ENCODE measurements at regions not wholly inside any gene's neighbourhood (a gene's known extent, or its start where the extent isn't known, plus 50 kb on each side); places are given as distances from the start of the nearest gene placed in this dataset.

- Histone ChIP-seq H3K4me3 (no peak overlapping the region), H3K27ac (no peak overlapping the region), H3K4me1 (replicated peaks in 1 of 2) (no peaks in the 10 kb centered on the region)
- no peak for ATAC-seq (replicated peaks in 6 of 8)
- 40 to 100% (median 85%) methylated on average over 1 to 12 of the region's 19 CpGs for WGBS, 10 experiments
- in situ Hi-C loops (cut with MboI; ENCODE audit: low pct_unique_long_range_greater_than_20kb in 2 of 9, low sequenced_read_pairs in 9 of 9, unreplicated experiment in 9 of 9): no loop called here
Measured at GRCh38 chr10:88042160-88043100, 179.0 kb downstream of the PTEN start.

DNA sequence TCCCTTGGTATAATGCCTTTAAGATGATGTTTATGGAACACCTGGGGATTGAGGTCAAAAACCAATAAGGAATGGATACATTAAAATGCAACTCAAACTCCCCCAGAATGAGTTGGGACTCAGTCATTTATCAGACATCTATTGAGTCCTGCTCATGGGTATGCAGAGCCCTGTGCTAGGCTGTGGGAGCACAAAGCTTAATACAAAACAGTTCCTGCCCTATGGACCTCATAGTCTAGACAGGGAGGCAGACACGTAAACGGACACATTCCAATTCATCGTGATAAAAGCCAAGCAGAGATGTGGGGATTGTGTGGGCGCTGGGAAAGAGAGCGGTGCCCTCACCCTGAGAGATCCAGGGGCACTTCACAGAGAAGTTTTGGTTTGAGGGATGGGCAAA is 181.7 kb downstream of the PTEN start:
- no peaks in the 10 kb centered on the region for H3K4me1 ChIP-seq (replicated peaks in 1 of 2)
- in situ Hi-C loops (cut with MboI; ENCODE audit: low pct_unique_long_range_greater_than_20kb in 2 of 9, low sequenced_read_pairs in 9 of 9, unreplicated experiment in 9 of 9): no loop called here
- 65 to 96% (median 89%) methylated on average over 2 to 5 of the region's 5 CpGs; no CpG with 5 or more reads in 6 of the 10 experiments for WGBS, 10 experiments
- ATAC-seq (replicated peaks in 6 of 8): no peak
- H3K4me3 ChIP-seq: no peak overlapping the region
- no peak overlapping the region for H3K27ac ChIP-seq

DNA sequence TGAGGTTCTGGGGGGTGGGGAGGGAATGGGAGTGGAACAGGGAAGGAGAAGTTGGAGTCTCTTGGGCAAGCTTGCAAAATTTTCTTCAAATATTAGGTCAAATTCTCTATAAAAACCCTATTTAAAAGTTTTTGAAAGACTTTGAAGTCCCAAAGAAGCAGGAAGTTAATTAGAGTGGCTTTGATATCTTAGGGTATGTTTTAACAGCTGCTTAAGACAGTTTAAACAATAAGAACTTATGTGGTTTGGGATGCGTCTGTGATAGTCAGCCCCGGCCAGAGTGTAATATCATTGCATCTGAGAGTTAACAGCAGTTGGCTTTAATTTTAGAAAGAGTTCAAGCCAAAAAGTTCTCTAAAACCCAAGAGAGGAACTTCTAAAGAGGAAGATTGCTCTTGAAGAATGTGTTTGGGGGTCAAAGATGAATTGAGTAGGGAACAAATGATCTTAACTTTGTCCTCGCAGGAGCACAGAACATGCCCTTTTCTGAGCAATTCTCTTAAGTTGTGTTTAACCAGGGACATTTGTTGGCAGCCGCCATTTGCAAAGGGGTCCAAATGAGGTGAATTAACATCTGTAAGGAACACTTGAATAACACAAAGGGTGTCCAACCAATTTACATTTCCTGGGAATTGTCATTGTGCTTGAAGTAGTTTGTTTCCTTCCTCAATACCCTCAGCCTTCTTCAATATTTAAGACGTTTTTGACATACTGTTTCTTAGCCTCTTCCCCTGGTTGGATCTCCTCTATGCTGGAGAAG is 182.4 kb downstream of the PTEN start:
- Histone ChIP-seq H3K4me3 (no peak overlapping the region), H3K27ac (no peak overlapping the region), H3K4me1 (replicated peaks in 1 of 2) (no peaks in the 10 kb centered on the region)
- in situ Hi-C loops (cut with MboI; ENCODE audit: low pct_unique_long_range_greater_than_20kb in 2 of 9, low sequenced_read_pairs in 9 of 9, unreplicated experiment in 9 of 9): no loop called here
- WGBS, 10 experiments: 28 to 92% (median 58%) methylated on average over 2 to 5 of the region's 5 CpGs; no CpG with 5 or more reads in 1 of the 10 experiments
- no peak for ATAC-seq (replicated peaks in 6 of 8)

DNA sequence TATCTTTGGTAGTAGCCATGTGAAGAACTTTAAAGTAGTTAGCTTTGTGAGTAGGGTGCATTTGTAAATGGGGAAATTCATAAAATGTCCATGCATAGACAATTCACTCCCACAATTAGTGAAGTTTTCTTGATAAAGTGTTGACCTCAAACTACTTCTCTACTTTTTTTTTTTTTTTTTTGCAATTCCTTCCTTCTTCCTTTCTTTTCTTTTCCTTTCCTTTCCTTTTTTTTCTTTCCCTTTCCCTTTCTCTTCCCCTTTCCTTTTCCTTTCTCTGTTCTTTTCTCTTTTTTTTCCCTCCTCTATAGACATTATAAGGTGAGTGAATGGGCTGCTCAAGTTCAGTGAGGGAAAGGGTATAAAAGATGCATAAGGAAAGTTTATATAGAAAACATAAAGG is 184.2 kb downstream of the PTEN start:
- ATAC-seq (replicated peaks in 6 of 8): no peak
- no peaks in the 10 kb centered on the region for H3K4me1 ChIP-seq (replicated peaks in 1 of 2)
- in situ Hi-C loops (cut with MboI; ENCODE audit: low pct_unique_long_range_greater_than_20kb in 2 of 9, low sequenced_read_pairs in 9 of 9, unreplicated experiment in 9 of 9): no loop called here
- no peak overlapping the region for H3K27ac ChIP-seq
- H3K4me3 ChIP-seq: no peak overlapping the region

- no peaks in the 10 kb centered on the region for H3K4me1 ChIP-seq (replicated peaks in 1 of 2)
- peak in 3 of 8 experiments; percentile 66 to 93 (median 90) for ATAC-seq (replicated peaks in 6 of 8)
- H3K27ac ChIP-seq: no peak overlapping the region
- H3K4me3 ChIP-seq: no peak overlapping the region
- in situ Hi-C loops (cut with MboI; ENCODE audit: low pct_unique_long_range_greater_than_20kb in 2 of 9, low sequenced_read_pairs in 9 of 9, unreplicated experiment in 9 of 9): no loop called here
- WGBS, 10 experiments: 70 to 100% (median 83%) methylated on average over 1 of the region's 1 CpG; no CpG with 5 or more reads in 3 of the 10 experiments
Measured at GRCh38 chr10:88048312-88048711, 184.9 kb downstream of the PTEN start.

- H3K4me3 ChIP-seq: no peak overlapping the region
- no peak for ATAC-seq (replicated peaks in 6 of 8)
- in situ Hi-C loops (cut with MboI; ENCODE audit: low pct_unique_long_range_greater_than_20kb in 2 of 9, low sequenced_read_pairs in 9 of 9, unreplicated experiment in 9 of 9): no loop called here
- H3K27ac ChIP-seq: no peak overlapping the region
- 56 to 96% (median 80%) methylated on average over 1 to 3 of the region's 3 CpGs; no CpG with 5 or more reads in 1 of the 10 experiments for WGBS, 10 experiments
- H3K4me1 ChIP-seq (replicated peaks in 1 of 2): no peaks in the 10 kb centered on the region
Measured at GRCh38 chr10:88049204-88049603, 185.8 kb downstream of the PTEN start.

GRCh38 chr10:88057720-88058119 is 194.3 kb downstream of the PTEN start:
- 60 to 100% (median 100%) methylated on average over 1 of the region's 1 CpG; no CpG with 5 or more reads in 4 of the 10 experiments for WGBS, 10 experiments
- H3K4me1 ChIP-seq (replicated peaks in 1 of 2): no peaks in the 10 kb centered on the region
- in situ Hi-C loops (cut with MboI; ENCODE audit: low pct_unique_long_range_greater_than_20kb in 2 of 9, low sequenced_read_pairs in 9 of 9, unreplicated experiment in 9 of 9): no loop called here
- no peak overlapping the region for H3K4me3 ChIP-seq
- no peak for ATAC-seq (replicated peaks in 6 of 8)
- H3K27ac ChIP-seq: no peak overlapping the region

GRCh38 chr10:88058750-88059149 is 195.3 kb downstream of the PTEN start:
- Histone ChIP-seq H3K4me3 (no peak overlapping the region), H3K27ac (no peak overlapping the region), H3K4me1 (replicated peaks in 1 of 2) (peaks cover 0 to 2% of the 10 kb centered on the region in 2 donors)
- ATAC-seq (replicated peaks in 6 of 8): no peak
- WGBS, 10 experiments: 58 to 100% (median 75%) methylated on average over 1 to 4 of the region's 4 CpGs; no CpG with 5 or more reads in 3 of the 10 experiments
- in situ Hi-C loops (cut with MboI; ENCODE audit: low pct_unique_long_range_greater_than_20kb in 2 of 9, low sequenced_read_pairs in 9 of 9, unreplicated experiment in 9 of 9): no loop called here

- Histone ChIP-seq H3K4me3 (no peak overlapping the region), H3K4me1 (replicated peaks in 1 of 2) (peaks cover 0 to 2% of the 10 kb centered on the region in 2 donors), H3K27ac (no peak overlapping the region)
- in situ Hi-C loops (cut with MboI; ENCODE audit: low pct_unique_long_range_greater_than_20kb in 2 of 9, low sequenced_read_pairs in 9 of 9, unreplicated experiment in 9 of 9): no loop called here
- ATAC-seq (replicated peaks in 6 of 8): no peak
- 0 to 83% (median 48%) methylated on average over 1 to 4 of the region's 4 CpGs; no CpG with 5 or more reads in 2 of the 10 experiments for WGBS, 10 experiments
Measured at GRCh38 chr10:88059190-88059589, 195.8 kb downstream of the PTEN start.

- 73 to 100% (median 93%) methylated on average over 2 to 6 of the region's 6 CpGs; no CpG with 5 or more reads in 3 of the 10 experiments for WGBS, 10 experiments
- in situ Hi-C loops (cut with MboI; ENCODE audit: low pct_unique_long_range_greater_than_20kb in 2 of 9, low sequenced_read_pairs in 9 of 9, unreplicated experiment in 9 of 9): no loop called here
- no peak for ATAC-seq (replicated peaks in 6 of 8)
- no peak overlapping the region for H3K27ac ChIP-seq
- H3K4me1 ChIP-seq (replicated peaks in 1 of 2): peaks cover 0 to 2% of the 10 kb centered on the region in 2 donors
- H3K4me3 ChIP-seq: no peak overlapping the region
Measured at GRCh38 chr10:88060762-88061161, 197.3 kb downstream of the PTEN start.

GRCh38 chr10:88062385-88062784 is 199.0 kb downstream of the PTEN start:
- 62 to 93% (median 80%) methylated on average over 3 to 6 of the region's 6 CpGs; no CpG with 5 or more reads in 3 of the 10 experiments for WGBS, 10 experiments
- Histone ChIP-seq H3K4me3 (no peak overlapping the region), H3K27ac (no peak overlapping the region), H3K4me1 (replicated peaks in 1 of 2) (peaks cover 0 to 2% of the 10 kb centered on the region in 2 donors)
- in situ Hi-C loops (cut with MboI; ENCODE audit: low pct_unique_long_range_greater_than_20kb in 2 of 9, low sequenced_read_pairs in 9 of 9, unreplicated experiment in 9 of 9): no loop called here
- peak in 3 of 8 experiments; percentile 7 to 66 (median 16) for ATAC-seq (replicated peaks in 6 of 8)

DNA sequence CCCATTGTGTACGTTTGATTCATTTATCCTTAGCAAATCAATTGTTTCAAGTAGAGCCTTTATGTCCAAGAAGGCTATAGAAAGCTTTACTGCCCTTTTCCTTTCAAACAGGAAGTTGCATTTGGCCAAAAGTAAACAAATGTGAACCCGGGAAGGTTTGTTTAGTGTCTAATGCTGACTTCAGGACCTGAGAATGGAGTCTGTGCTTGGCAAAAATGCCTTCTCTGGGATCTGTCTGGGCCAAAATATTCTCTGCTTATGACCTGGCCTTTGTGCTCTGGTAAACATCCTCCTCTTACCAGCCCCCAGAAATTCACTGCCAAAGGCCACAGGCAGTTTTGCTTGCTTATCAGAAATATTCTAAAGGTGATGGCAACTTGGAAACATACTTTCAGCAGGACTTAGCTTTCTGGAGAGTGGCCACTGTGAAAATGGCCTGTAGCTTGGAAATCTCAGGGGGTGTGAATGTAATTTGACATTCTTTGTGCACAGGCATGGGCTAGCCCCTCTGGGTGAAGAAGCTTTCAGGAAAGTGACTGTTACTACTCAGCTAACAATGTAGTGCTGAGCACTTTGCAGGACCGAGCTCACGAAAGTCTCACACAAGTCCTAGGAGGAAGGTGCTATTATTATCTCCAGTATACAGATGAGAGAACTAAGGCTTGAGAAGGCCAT is 199.5 kb downstream of the PTEN start:
- WGBS, 10 experiments: 17 to 87% (median 66%) methylated on average over 1 to 4 of the region's 4 CpGs; no CpG with 5 or more reads in 2 of the 10 experiments
- in situ Hi-C loops (cut with MboI; ENCODE audit: low pct_unique_long_range_greater_than_20kb in 2 of 9, low sequenced_read_pairs in 9 of 9, unreplicated experiment in 9 of 9): no loop called here
- peaks cover 0 to 2% of the 10 kb centered on the region in 2 donors for H3K4me1 ChIP-seq (replicated peaks in 1 of 2)
- ATAC-seq (replicated peaks in 6 of 8): peak in 3 of 8 experiments; percentile 16 to 78 (median 32)
- no peak overlapping the region for H3K4me3 ChIP-seq
- no peak overlapping the region for H3K27ac ChIP-seq

All from motor neuron (in vitro differentiated cells).